GM12875 (cell line): ENCODE measurements at regions not wholly inside any gene's neighbourhood (a gene's known extent, or its start where the extent isn't known, plus 50 kb on each side); places are given as distances from the start of the nearest gene placed in this dataset.

Source experiments
- H3K4me3 ChIP-seq: one replicate; pipeline ENCODE4 v1.5.1; 2011; ENCODE audit warnings: low read depth, low read length, control low read depth
- TF ChIP-seq, protein P1 (sequence below): IDR thresholded peaks from 2 replicates; pipeline ENCODE4 v1.5.1; 2011; ENCODE audit warnings: low read depth, mild to moderate bottlenecking, control low read depth, inconsistent platforms, low read length, moderate library complexity, borderline replicate concordance; ENCODE audit not compliant: insufficient read depth

GRCh38 chrX:131745942-131746489 is 202.1 kb downstream of the OR13H1 start:
- TF ChIP-seq, protein P1, sequence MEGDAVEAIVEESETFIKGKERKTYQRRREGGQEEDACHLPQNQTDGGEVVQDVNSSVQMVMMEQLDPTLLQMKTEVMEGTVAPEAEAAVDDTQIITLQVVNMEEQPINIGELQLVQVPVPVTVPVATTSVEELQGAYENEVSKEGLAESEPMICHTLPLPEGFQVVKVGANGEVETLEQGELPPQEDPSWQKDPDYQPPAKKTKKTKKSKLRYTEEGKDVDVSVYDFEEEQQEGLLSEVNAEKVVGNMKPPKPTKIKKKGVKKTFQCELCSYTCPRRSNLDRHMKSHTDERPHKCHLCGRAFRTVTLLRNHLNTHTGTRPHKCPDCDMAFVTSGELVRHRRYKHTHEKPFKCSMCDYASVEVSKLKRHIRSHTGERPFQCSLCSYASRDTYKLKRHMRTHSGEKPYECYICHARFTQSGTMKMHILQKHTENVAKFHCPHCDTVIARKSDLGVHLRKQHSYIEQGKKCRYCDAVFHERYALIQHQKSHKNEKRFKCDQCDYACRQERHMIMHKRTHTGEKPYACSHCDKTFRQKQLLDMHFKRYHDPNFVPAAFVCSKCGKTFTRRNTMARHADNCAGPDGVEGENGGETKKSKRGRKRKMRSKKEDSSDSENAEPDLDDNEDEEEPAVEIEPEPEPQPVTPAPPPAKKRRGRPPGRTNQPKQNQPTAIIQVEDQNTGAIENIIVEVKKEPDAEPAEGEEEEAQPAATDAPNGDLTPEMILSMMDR, result no peak
- peak overlapping the region; percentile 54 for H3K4me3 ChIP-seq

DNA sequence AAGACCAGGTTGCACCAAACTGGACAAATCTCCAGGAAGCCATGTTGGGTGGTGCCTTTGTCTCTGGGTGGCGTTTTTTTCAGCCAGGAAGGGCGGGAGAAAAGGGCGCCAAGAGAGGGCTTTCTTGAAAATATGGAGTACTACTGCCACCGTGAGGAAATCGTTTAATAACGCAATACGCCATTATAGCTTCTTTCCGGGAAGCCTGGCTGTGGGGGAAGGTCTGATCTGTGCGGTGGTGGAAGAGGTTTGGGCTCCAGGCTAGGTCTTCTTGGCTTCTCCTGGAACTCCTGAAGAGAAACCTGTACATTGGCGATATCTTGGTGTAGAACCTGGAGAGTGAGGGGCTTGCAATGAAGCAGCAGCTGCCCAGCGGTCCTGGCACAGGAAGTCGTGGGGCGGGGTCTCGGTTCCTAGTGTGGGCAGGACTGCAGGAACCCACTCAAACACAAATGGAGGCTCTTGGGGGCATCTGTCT is 202.7 kb downstream of the OR13H1 start:
- TF ChIP-seq, protein P1, result peak; percentile 16; the same call in 1 of the 2 replicates
- peak overlapping the region; percentile 54 for H3K4me3 ChIP-seq

DNA sequence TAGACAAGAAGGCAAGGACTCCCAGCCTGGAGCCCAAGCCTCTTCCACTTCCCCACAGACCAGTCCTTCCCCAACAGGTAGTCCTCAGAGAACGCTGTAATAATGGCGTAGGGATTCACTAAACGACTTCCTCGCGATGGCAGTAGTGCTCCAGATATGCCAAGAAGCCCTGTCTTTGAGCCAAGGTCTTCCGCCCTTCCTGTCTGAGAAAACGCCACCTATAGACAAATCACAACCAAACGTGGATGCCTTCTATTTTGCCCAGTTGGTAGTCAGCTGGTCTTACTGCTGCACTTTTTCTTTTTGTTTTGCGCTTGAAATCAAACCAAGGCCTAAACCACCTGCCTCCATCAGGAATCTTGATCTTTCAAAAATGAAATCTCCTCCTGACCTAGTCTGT is 203.3 kb downstream of the OR13H1 start:
- peak overlapping the region; percentile 54 for H3K4me3 ChIP-seq
- TF ChIP-seq, protein P1, result 0 out of 2 replicates have a peak, but pooled peaks have one; percentile 42

DNA sequence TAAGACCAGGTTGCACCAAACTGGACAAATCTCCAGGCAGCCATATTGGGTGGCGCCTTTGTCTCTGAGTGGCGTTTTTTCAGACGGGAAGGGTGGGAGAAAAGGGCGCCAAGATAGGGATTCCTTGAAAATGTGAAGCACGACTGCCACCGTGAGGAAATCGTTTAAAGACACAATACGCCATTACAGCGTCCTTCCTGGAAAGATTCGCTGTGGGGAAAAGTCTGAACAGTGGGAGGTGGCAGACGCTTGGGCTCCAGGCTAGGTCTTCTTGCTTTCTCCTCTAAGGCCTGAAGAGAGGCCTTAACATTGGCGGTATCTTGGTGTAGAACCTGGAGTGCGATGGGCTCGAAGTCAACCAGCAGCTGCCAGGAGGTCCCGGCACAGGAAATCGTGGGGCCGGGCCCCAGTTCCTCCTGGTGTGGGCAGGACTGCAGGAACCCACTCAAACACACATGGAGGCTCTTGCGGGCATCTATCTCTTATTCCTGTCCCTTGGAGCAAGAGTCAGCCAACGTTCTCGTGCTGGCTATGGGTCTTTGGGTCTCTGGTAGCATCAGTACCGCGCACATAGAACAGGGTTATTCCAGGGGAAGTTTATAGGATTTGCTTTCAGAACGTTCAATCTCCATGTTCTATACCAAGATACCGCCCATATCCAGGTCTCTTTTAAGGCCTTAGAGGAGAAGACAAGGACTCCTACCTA is 208.8 kb downstream of the OR13H1 start:
- TF ChIP-seq, protein P1, result no peak
- peak overlapping the region; percentile 50 for H3K4me3 ChIP-seq

- peak overlapping the region; percentile 35 for H3K4me3 ChIP-seq
Observed at GRCh38 chrX:131762802-131763234, 218.9 kb downstream of the OR13H1 start.

DNA sequence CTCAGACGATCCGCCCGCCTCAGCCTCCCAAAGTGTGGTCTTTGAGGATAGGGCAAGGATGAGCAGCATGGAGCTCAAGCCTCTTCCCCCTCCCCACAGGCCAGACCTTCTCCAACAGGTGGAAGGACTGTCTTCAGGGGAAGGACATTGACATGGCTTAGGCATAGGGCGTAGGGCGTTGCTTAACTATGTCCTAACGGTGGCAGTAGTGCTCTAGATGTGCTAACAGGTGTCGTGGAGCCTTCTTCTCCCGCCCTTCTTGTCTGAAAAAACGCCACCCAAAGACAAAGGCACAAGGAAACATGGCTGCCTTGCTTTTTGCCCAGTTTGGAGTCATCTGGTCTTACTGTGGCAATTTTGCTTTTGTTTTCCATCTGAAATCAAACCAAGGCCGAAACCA is 219.8 kb downstream of the OR13H1 start:
- H3K4me3 ChIP-seq, result peak overlapping the region; percentile 35
- TF ChIP-seq, protein P1, result peak; percentile 62

More at GRCh38 chrX:131762802-131763234, 218.9 kb downstream of the OR13H1 start:
- TF ChIP-seq, protein P1, result 0 out of 2 replicates have a peak, but pooled peaks have one; percentile 17
